Endothelial cell of umbilical vein (primary cell): ENCODE measurements at regions not wholly inside any gene's neighbourhood (a gene's known extent, or its start where the extent isn't known, plus 50 kb on each side); places are given as distances from the start of the nearest gene placed in this dataset.
"Not testable (repeated sequence)": the region's sequence is repeated elsewhere in the genome, so short reads cannot be mapped to it uniquely, and the experiment has no call there.

Experiments used
- EZH2 ChIP-seq: IDR thresholded peaks from 2 replicates; pipeline ENCODE4 v1.6.1; 2012; ENCODE audit warnings: borderline replicate concordance, low read depth, mild to moderate bottlenecking, moderate library complexity, low read length, inconsistent platforms; ENCODE audit not compliant: severe bottlenecking
- FOS ChIP-seq: IDR thresholded peaks from 2 replicates; pipeline ENCODE4 v1.6.1; 2011; ENCODE audit warnings: mild to moderate bottlenecking, low read length, moderate library complexity, borderline replicate concordance; ENCODE audit not compliant: insufficient read depth
- GATA2 ChIP-seq: IDR thresholded peaks from 2 replicates; pipeline ENCODE4 v1.7.0; 2011; ENCODE audit warnings: low read depth, mild to moderate bottlenecking, moderate library complexity, mixed read lengths, low read length; ENCODE audit not compliant: insufficient read length, insufficient read depth
- JUN ChIP-seq: IDR thresholded peaks from 2 replicates; pipeline ENCODE4 v1.6.1; 2011; ENCODE audit warnings: borderline replicate concordance, low read depth; ENCODE audit not compliant: insufficient read length, insufficient read depth
- MYC ChIP-seq: IDR thresholded peaks from one replicate; pipeline ENCODE4 v1.6.1; 2011; ENCODE audit warnings: mild to moderate bottlenecking, low read depth, low read length
- POLR2A ChIP-seq: IDR thresholded peaks from 2 replicates; pipeline ENCODE4 v1.6.1; 2012; ENCODE audit warnings: low read depth, mild to moderate bottlenecking, control low read depth, low read length
- POLR2AphosphoS5 ChIP-seq: IDR thresholded peaks from 2 replicates; pipeline ENCODE4 v1.6.1; 2012; ENCODE audit warnings: low read depth, mild to moderate bottlenecking, control low read depth, low read length, moderate library complexity; ENCODE audit not compliant: insufficient read depth
- TF ChIP-seq, protein P1 (sequence below), 2 donors: IDR thresholded peaks; 1 replicate in 1 of 2; 2 replicates in 1 of 2; pipeline ENCODE4 v1.5.1; 2011; ENCODE audit warnings: low read length in 2 of 2, mild to moderate bottlenecking in 2 of 2, moderate library complexity in 2 of 2, control low read depth in 1 of 2, inconsistent platforms in 1 of 2, low read depth in 1 of 2; ENCODE audit not compliant: insufficient read depth in 1 of 2; ENCODE audit errors: extremely low read depth in 1 of 2
- TF ChIP-seq, protein P2 (sequence below): IDR thresholded peaks from 2 replicates; pipeline ENCODE4 v1.6.1; 2011; ENCODE audit not compliant: insufficient read depth, insufficient read length

DNA sequence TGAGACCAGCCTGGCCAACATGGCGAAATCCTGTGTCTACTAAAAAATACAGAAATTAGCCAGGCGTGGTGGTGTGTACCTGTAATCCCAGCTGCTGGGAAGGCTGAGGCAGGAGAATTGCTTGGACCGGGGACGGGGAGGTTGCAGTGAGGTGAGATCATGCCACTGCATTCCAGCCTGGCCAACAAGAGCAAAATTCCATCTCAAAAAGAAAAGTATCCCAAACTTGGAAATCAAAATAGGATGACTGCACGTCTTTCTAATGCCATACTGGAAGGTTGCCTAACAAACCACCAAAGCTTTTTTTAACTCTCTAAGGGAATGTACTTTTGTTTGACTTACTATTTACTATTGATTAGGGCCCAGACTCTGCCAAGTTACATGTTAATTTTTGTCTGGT is 79.6 kb upstream of the PRSS12 start:
- TF ChIP-seq, protein P1, sequence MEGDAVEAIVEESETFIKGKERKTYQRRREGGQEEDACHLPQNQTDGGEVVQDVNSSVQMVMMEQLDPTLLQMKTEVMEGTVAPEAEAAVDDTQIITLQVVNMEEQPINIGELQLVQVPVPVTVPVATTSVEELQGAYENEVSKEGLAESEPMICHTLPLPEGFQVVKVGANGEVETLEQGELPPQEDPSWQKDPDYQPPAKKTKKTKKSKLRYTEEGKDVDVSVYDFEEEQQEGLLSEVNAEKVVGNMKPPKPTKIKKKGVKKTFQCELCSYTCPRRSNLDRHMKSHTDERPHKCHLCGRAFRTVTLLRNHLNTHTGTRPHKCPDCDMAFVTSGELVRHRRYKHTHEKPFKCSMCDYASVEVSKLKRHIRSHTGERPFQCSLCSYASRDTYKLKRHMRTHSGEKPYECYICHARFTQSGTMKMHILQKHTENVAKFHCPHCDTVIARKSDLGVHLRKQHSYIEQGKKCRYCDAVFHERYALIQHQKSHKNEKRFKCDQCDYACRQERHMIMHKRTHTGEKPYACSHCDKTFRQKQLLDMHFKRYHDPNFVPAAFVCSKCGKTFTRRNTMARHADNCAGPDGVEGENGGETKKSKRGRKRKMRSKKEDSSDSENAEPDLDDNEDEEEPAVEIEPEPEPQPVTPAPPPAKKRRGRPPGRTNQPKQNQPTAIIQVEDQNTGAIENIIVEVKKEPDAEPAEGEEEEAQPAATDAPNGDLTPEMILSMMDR (IDR thresholded peaks at IDR 0.05; ENCODE audit: extremely low read depth in 1 of 2, insufficient read depth in 1 of 2, low read depth in 1 of 2, low read length in 2 of 2): not testable (repeated sequence)
- not testable (repeated sequence) for TF ChIP-seq POLR2A, POLR2AphosphoS5, EZH2, FOS, JUN, MYC, GATA2
- TF ChIP-seq, protein P2, sequence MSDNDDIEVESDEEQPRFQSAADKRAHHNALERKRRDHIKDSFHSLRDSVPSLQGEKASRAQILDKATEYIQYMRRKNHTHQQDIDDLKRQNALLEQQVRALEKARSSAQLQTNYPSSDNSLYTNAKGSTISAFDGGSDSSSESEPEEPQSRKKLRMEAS: not testable (repeated sequence)
